GM19240 (cell line): ENCODE measurements at regions not wholly inside any gene's neighbourhood (a gene's known extent, or its start where the extent isn't known, plus 50 kb on each side); places are given as distances from the start of the nearest gene placed in this dataset.
"Not testable (repeated sequence)": the region's sequence is repeated elsewhere in the genome, so short reads cannot be mapped to it uniquely, and the experiment has no call there.

Source experiments
- DNase-seq: peaks from one replicate; pipeline ENCODE4 v3.0.0; 2011; ENCODE audit warnings: low spot score; ENCODE audit not compliant: insufficient read length

DNA sequence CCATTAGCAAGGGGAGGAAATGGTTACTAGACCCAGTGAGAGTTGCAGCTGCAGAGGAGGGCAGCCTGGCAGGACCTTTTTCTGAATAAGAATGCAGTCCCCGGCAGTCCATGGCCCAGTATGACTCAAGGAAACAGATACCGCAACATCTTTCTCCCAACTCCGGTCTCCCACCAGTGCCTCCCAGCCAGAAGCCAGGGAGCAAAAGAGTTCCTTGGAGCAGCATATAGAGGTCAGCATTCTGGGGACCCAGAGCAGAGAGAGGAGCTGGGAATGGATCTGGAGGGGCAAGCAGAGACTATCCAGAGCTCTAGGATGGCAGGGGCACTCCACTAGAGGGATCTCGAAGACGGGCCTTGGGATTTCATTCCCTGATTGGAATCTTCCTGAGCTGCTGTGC is 339.2 kb upstream of the AADAT start:
- no peak for DNase-seq

DNA sequence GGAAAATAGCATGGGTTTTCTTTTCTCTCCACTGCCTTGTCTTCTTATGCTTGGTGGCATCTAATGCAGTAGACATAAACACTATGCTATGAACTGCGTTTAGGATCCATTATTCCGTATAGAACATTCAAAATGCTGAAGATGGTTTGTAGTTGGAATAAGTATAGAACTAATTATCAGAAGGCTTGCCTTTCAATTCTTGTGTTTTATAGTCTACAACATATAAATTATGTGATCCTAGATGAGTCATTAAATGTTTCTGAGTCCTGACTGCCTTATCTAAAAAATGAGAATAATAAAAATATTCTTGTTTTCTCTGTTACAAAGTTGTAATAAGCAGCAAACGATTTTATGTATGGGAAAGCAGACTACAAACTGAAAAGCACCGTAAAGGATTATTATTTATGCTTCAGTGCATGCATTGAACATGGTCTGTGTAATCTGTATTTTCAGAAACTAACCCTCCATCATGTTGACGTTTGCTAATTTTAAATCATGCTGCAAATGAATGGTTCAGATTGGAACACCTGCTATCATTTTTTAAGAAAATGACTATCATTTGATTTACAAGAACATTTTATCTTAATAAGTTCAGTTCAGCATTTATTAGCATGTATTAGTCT is 335.9 kb upstream of the AADAT start:
- no peak for DNase-seq

DNA sequence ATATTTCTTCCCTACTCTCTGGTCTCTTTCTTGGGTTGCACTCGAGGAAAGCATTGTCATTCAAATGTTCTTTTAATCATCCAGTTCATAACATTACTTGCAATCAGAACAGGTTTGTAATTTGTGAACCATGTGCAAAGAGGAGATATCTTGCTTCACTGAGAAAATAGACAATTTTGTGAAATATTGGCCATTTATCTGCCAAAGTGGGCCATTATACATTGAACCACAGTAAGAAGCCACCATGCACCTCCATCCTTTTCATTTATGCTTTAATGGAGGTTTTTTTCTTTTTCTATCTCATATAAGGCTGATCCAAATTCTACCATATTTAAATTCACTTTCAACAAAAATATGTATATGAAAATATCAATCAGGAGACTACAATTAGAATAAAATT is 335.3 kb upstream of the AADAT start:
- no peak for DNase-seq

DNA sequence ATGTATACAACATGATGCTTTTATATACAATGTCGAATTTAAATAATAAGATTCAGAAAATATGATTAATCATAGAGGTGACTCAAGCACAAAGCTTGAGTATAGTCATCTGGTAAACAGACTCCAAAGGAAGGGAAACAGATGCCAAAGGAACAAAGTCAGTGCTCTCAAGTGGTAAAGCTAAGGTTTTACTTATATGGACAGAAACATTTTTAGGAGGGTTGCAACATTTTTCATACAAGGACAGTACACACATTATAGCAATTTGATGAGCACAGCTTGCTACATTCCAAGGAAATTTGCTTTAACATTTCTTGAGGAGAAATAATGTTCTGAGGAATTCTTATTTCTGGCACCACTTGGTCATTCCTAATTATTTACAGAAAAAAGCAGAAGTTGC is 333.4 kb upstream of the AADAT start:
- DNase-seq, result no peak

DNA sequence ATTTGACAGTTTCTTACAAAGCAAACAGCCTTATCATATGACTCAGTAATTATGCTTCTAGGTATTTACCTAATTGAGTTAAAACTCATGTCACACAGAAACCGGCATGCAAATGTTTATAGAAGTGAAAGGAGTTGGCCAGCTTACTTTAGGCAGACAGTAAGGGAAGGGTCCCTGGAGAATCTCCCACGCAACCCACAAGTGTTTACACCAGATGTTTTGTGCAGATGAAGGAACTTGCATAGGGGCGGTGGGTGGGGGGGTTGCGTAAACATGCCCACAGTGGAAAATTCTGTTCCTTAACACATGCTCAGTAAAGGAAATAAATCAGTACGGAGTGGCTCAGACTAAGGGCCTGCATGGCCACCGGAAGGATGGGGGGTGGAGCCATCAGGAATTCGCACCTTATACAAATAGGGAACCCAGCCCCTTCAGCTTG is 330.5 kb upstream of the AADAT start:
- no peak for DNase-seq

- DNase-seq, result no peak
Observed at GRCh38 chr4:170414961-170415360, 325.2 kb upstream of the AADAT start.

DNA sequence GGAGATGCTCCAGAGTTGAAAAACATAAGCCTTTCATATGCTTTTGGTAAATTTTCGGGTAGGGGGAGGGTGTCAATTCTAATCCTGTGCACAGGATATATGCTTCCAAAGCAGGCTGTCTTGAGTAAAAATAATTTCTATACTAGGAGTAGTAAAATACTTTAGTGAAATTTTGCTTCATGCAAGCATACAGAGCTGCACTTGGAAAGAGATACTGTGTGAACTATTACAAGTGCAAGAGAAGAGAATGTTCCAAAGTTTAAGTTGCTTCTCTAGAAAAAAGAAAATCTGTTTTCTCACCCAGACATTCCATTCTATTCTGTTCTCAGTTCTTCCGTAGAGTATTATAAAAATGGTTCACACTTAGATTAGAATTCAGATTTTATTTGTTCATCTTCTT is 324.6 kb upstream of the AADAT start:
- no peak for DNase-seq

GRCh38 chr4:170413951-170414350 is 324.2 kb upstream of the AADAT start:
- DNase-seq, result no peak

GRCh38 chr4:170400361-170400760 is 310.6 kb upstream of the AADAT start:
- DNase-seq, result no peak

GRCh38 chr4:170399581-170400293 is 310.0 kb upstream of the AADAT start:
- DNase-seq, result no peak

DNA sequence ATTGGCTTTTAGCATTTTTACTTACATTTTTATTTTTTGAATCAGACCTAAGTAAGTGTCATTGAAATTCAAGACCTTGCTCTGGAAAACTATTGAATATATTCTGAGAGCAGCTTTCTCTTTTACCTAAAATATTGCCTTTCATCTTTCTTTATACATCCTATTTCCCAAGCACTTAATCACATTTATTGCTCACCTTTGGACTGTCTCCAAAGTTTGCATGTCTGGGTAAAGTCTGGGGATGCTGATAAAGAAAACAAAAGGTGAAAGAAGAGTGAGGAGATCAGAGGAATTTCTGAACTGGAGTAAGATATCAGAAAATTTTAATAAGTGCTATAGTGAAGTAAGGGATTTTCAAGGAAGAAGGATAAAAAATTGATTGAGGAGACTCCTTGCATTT is 308.5 kb upstream of the AADAT start:
- DNase-seq, result no peak

- DNase-seq, result no peak
Observed at GRCh38 chr4:170395773-170396172, 306.0 kb upstream of the AADAT start.

- DNase-seq, result no peak
Observed at GRCh38 chr4:170391066-170391740, 301.4 kb upstream of the AADAT start.

DNA sequence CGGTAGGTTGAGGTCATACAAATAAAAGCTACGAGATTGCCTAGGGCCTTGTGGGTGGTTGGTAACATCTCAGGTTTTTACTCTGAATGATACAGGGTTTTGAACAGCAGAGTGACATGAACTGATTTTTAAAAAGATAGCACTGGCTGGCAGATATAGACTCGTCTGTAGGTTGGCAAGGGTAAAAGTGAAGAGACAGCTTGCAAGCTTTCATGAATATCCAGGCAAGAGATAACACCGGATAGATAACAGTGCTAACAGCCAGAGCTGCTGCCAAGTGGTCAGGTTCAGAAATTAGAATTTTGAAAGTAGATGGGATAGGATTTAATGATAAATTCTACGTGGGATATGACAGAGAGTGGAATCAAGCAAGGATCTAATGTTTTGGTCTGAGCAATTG is 299.7 kb upstream of the AADAT start:
- DNase-seq, result no peak

GRCh38 chr4:170388255-170388654 is 298.5 kb upstream of the AADAT start:
- no peak for DNase-seq

DNA sequence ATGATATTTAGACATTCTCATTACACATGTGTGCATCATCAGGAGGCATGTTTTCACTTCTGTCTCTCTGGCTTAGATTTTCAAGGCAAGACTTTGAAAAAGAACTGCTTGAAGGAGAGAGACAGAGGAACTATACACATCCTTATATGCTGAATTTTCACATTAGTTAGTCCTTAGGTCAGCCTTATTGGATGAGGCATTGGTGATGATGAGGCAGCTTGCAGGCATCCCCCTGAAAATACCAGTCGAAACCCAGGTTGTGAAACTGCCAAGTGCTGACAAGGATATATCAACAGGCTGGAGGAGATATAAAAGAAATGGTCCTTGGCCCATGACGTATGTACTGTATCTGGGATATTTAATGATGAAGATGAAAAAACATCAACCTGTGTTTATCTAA is 297.2 kb upstream of the AADAT start:
- no peak for DNase-seq

GRCh38 chr4:170386511-170386910 is 296.8 kb upstream of the AADAT start:
- no peak for DNase-seq

DNA sequence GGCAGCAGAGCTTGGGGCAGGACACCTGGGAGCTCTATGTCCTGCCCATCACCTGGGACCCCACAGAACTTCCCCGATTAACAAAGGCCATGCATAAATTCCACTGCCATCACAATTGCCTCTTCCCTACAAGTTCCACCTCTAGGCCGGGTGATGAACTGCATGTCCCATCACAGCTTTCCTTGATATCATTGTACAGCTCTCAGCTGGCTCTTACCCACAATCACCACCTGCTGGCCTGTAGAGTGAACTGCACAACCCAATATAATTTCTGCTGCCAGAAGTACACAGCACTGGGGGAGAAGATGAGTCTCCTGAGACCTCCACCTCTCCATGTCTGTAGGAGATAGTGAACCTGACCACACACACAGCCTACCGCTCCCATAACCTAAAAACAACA is 285.0 kb upstream of the AADAT start:
- DNase-seq, result peak; percentile 19

GRCh38 chr4:170348945-170349344 is 259.2 kb upstream of the AADAT start:
- DNase-seq, result no peak

GRCh38 chr4:170347191-170347590 is 257.4 kb upstream of the AADAT start:
- not testable (repeated sequence) for DNase-seq

GRCh38 chr4:170339522-170339921 is 249.8 kb upstream of the AADAT start:
- no peak for DNase-seq

DNA sequence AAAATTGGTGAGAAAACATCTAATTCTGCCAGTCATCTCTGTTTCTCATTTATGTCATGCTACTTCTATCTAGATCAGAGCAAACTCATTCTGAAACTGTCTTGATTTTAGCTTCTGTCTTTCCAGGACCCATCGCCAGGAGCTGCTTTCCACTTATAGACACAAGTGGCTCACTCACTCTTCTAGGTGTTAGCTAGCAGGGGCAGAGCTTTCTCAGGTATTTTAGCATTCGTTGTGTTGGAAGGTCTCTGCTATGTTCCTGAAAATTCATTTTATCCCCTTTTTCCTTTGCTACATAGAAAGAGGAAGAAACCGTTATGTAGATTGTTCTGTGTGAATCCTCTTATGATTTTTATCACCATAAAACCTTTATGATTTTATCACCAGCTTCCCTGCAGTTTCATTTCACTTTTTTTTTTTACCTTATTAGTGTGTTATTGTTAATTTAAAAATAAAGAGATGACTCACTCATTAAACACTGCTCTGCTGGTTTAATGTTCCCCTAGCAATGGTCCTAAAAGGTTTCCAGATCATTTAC is 246.6 kb upstream of the AADAT start:
- DNase-seq, result no peak
